GM21717 (cell line): ENCODE measurements at regions not wholly inside any gene's neighbourhood (a gene's known extent, or its start where the extent isn't known, plus 50 kb on each side); places are given as distances from the start of the nearest gene placed in this dataset.

Experiments
- ATAC-seq: cut with Tn5 transposase; IDR thresholded peaks from one replicate; pipeline ENCODE4 v1.9.1; 2021; ENCODE audit warnings: mild to moderate bottlenecking, moderate library complexity; ENCODE audit not compliant: unreplicated experiment

- no peak for ATAC-seq
These were observed 90.3 kb upstream of the MPHOSPH6 start for GRCh38 chr16:82260212-82260795.

GRCh38 chr16:82259731-82260130 lies 89.7 kb upstream of the MPHOSPH6 start:
- ATAC-seq: no peak

- ATAC-seq: no peak
These were observed 88.0 kb upstream of the MPHOSPH6 start for GRCh38 chr16:82257990-82258389.

GRCh38 chr16:82252582-82252981 lies 82.6 kb upstream of the MPHOSPH6 start:
- ATAC-seq: no peak

DNA sequence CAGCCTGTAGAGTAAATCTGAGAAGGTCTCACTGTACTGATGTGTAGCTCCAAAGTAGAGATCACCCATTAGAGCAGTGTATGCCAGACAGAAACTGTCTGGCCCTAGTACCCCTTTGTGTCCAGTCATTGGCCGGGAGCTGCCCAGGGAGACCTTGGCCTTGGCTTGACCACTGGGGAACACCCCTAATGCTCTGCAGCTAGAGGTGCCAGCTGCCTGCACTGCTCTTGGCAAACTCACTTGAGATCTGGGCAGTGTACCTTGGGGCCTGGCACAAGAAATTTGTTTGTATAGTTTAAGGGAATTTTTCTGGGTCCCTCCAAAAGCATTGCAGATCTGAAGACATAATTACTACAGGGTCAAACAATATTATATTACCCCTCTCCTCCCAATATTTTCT lies 78.7 kb upstream of the MPHOSPH6 start:
- ATAC-seq: no peak

DNA sequence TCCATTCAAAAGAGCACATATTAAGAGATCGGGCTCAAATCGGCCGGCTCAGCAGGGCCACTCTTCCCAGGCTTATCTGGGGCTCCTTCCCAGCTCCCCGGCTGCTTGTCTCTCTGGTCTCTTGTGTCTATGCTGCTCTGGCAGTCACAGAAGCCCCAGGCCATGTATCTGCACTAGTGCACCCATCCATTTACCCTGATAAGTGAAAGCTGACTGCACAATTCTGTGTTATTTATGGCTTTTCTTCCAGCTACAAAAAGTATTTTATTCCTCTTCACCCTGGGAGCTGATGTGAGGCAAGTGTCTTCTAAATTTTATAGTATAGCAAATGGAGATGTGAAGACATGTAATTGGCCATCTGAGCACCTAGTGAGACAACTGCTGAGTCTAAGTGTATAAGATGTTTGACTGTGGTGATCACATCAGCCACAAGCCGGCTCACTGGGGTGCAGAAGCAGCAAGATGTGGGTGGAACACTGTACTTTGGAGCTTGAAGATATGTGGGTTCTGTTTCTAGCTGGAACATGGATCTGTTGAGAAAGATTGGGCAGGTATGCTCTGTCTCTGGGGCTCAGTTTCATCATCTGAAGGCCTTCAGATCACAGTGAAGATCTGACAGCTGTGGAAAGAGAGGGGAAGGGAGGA lies 78.1 kb upstream of the MPHOSPH6 start:
- no peak for ATAC-seq

GRCh38 chr16:82242201-82242600 lies 72.2 kb upstream of the MPHOSPH6 start:
- ATAC-seq: no peak

DNA sequence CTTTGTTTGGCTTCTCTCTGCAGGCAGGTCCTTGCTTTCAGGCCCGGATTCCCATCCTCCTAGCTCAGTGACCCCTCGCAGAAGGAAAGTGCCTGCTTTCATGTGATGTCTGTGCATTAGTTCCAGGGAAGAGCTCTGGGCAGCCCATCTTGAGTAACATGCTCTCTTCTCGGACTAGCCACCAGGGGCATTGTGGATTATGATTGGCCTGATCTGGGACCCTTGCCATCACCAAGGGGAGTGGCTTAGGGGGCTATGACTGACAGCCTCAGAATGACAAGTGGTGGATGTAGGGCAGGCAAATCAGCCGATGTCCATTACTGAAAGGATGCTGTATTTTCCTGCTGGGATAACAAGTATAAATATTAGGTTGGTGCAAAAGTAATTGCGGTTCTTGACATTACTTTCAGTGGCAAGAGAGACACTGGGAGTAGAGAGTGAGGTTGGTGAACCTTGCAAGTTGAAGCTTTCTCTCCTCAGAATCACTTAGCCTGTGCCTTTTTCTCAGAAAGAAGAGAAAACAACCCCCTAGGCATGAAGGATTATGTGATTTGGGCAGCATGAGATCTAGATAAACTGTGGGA lies 71.5 kb upstream of the MPHOSPH6 start:
- no peak for ATAC-seq

GRCh38 chr16:82240111-82240510 lies 70.1 kb upstream of the MPHOSPH6 start:
- no peak for ATAC-seq

GRCh38 chr16:82236875-82237274 lies 66.9 kb upstream of the MPHOSPH6 start:
- ATAC-seq: no peak

GRCh38 chr16:82236415-82236814 lies 66.4 kb upstream of the MPHOSPH6 start:
- ATAC-seq: peak; percentile 47

- no peak for ATAC-seq
These were observed 62.8 kb upstream of the MPHOSPH6 start for GRCh38 chr16:82232806-82233205.

DNA sequence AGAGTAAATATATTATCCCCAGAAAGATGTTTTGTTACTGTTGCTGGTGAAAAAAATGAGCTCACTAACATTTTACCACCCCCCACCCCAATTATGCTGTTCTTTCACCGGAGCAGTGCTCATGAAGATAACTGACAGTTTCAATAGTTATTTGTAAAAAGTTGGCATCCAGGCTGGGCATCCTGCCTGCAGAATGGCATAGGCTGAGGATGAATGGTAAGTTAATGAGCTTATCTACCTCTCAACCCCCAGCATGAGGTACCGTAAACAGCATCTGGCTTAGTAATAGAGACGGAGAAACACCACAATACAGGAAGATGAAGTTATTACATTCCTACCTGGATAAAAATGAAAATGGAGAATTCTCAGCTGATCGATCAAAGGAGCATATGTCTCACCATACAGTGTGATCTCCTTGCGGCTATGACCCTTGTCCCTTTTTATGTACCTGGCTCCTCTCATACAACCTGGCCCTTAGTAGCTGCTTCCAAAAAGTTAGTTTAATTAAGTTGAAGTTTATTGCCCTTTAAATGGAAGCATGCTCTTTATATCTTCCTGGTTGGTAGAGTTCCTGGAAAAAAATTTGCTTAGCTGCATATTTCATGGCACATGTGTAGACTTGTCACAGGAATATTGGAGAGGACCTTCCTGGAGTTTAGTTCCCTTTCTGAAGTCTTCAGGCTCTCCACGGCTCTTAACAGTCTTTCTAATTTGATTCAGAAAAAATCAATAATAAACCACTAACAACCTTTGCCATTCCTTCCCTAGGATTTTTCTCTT lies 61.2 kb upstream of the MPHOSPH6 start:
- no peak for ATAC-seq

DNA sequence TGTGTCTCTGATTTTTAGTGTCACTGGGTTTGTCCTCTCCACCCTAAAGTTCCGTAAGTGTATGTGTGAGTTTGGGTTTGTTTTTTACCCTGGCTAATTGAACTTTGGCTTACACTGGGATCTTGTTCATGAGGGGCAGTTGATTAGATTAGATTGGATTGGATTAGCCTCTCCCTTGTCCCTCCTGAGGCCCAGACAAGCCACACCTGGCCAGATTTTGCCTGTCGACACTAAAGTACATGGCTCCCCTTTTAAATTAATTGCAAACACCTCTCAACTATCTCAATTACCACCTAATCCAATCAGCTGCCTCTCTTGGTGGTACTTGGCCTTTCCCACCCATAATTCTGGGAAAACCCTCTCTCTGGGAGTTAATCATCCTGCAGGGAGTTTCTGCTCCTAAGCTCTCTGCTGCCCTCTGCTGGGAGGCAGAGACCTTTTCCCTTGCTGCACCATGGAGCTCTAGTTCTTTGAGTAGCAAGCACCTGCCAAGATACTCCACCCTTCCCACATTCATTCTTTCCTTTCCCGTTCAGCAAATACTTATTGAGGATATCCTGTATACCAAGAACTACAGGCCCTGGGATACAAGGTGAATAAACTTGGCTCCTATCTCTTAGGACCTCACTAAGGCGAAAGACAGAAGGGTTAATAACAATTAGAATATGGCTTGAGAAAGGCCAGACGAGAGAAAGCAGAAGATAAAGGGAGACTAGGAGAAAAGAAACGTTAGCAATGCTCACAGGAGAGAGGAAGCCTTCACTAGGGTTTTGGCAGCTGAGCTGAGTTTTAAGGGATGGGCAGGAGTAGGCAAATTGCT lies 60.0 kb upstream of the MPHOSPH6 start:
- ATAC-seq: no peak

- ATAC-seq: no peak
These were observed 56.3 kb upstream of the MPHOSPH6 start for GRCh38 chr16:82226327-82226726.

DNA sequence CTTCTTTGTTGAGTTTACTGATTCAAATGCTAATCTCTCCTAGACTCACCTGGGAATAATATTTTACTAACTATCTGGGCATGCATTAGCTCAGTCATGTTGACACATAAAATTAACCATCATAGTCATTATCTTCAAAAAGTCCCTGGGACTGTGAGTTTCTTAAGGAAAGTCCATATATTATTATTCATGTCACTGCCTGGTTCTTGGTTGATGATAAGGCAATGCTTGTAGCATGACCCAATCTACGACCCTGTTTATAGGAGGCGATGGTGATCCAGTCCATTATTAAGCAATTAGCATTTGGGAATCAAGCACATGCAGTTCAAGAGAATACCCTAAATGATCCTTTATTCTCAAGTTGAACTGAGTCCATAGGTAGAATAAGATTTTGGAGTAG lies 54.8 kb upstream of the MPHOSPH6 start:
- ATAC-seq: no peak

GRCh38 chr16:82220541-82220940 lies 50.5 kb upstream of the MPHOSPH6 start:
- no peak for ATAC-seq
